ENCODE measurements at regions not wholly inside any gene's neighbourhood (a gene's known extent, or its start where the extent isn't known, plus 50 kb on each side); places are given as distances from the start of the nearest gene placed in this dataset.
"Not testable (repeated sequence)": the region's sequence is repeated elsewhere in the genome, so short reads cannot be mapped to it uniquely, and the experiment has no call there.

- DNase-seq: peak; percentile 66
These were observed 196.2 kb downstream of the ZC3H11B start for GRCh38 chr1:219416598-219417238.

GRCh38 chr1:219415915-219416314 is 197.0 kb downstream of the ZC3H11B start:
- in situ Hi-C loops (cut with MboI; ENCODE audit: low pct_unique_long_range_greater_than_20kb, low sequenced_read_pairs): no loop called here
- DNase-seq: no peak

More at GRCh38 chr1:219416598-219417238, 196.2 kb downstream of the ZC3H11B start:
- in situ Hi-C loops (cut with MboI; ENCODE audit: low pct_unique_long_range_greater_than_20kb, low sequenced_read_pairs): no loop called here

- no peak for DNase-seq
- in situ Hi-C loops (cut with MboI; ENCODE audit: low pct_unique_long_range_greater_than_20kb, low sequenced_read_pairs): no loop called here
These were observed 197.5 kb downstream of the ZC3H11B start for GRCh38 chr1:219415433-219415832.

- DNase-seq: no peak
- in situ Hi-C loops (cut with MboI; ENCODE audit: low pct_unique_long_range_greater_than_20kb, low sequenced_read_pairs): no loop called here
These were observed 198.7 kb downstream of the ZC3H11B start for GRCh38 chr1:219414250-219414649.

GRCh38 chr1:219413536-219413935 is 199.4 kb downstream of the ZC3H11B start:
- in situ Hi-C loops (cut with MboI; ENCODE audit: low pct_unique_long_range_greater_than_20kb, low sequenced_read_pairs): no loop called here
- no peak for DNase-seq

GRCh38 chr1:219412772-219413171 is 200.1 kb downstream of the ZC3H11B start:
- in situ Hi-C loops (cut with MboI; ENCODE audit: low pct_unique_long_range_greater_than_20kb, low sequenced_read_pairs): no loop called here

GRCh38 chr1:219410721-219411120 is 202.2 kb downstream of the ZC3H11B start:
- DNase-seq; in situ Hi-C loops (cut with MboI; ENCODE audit: low pct_unique_long_range_greater_than_20kb, low sequenced_read_pairs): not testable (repeated sequence)

More at GRCh38 chr1:219412772-219413171, 200.1 kb downstream of the ZC3H11B start:
- DNase-seq: no peak

- in situ Hi-C loops (cut with MboI; ENCODE audit: low pct_unique_long_range_greater_than_20kb, low sequenced_read_pairs): no loop called here
- DNase-seq: no peak
These were observed 207.2 kb downstream of the ZC3H11B start for GRCh38 chr1:219405531-219406331.

GRCh38 chr1:219404629-219405028 is 208.3 kb downstream of the ZC3H11B start:
- in situ Hi-C loops (cut with MboI; ENCODE audit: low pct_unique_long_range_greater_than_20kb, low sequenced_read_pairs): no loop called here
- DNase-seq: no peak

- no peak for DNase-seq
- in situ Hi-C loops (cut with MboI; ENCODE audit: low pct_unique_long_range_greater_than_20kb, low sequenced_read_pairs): no loop called here
These were observed 210.0 kb downstream of the ZC3H11B start for GRCh38 chr1:219402925-219403324.

GRCh38 chr1:219401724-219402625 is 210.9 kb downstream of the ZC3H11B start:
- in situ Hi-C loops (cut with MboI; ENCODE audit: low pct_unique_long_range_greater_than_20kb, low sequenced_read_pairs): no loop called here
- DNase-seq: no peak

- DNase-seq: no peak
- in situ Hi-C loops (cut with MboI; ENCODE audit: low pct_unique_long_range_greater_than_20kb, low sequenced_read_pairs): no loop called here
These were observed 213.5 kb downstream of the ZC3H11B start for GRCh38 chr1:219399446-219399845.

GRCh38 chr1:219398815-219399396 is 214.0 kb downstream of the ZC3H11B start:
- no peak for DNase-seq
- in situ Hi-C loops (cut with MboI; ENCODE audit: low pct_unique_long_range_greater_than_20kb, low sequenced_read_pairs): no loop called here

GRCh38 chr1:219397511-219397910 is 215.4 kb downstream of the ZC3H11B start:
- in situ Hi-C loops (cut with MboI; ENCODE audit: low pct_unique_long_range_greater_than_20kb, low sequenced_read_pairs): no loop called here
- DNase-seq: no peak

- no peak for DNase-seq
These were observed 217.6 kb downstream of the LYPLAL1 start for GRCh38 chr1:219391297-219391696.

GRCh38 chr1:219387211-219387610 is 213.5 kb downstream of the LYPLAL1 start:
- in situ Hi-C loops (cut with MboI; ENCODE audit: low pct_unique_long_range_greater_than_20kb, low sequenced_read_pairs): no loop called here
- DNase-seq: no peak

More at GRCh38 chr1:219391297-219391696, 217.6 kb downstream of the LYPLAL1 start:
- in situ Hi-C loops (cut with MboI; ENCODE audit: low pct_unique_long_range_greater_than_20kb, low sequenced_read_pairs): no loop called here

- peak; percentile 52 for DNase-seq
- in situ Hi-C loops (cut with MboI; ENCODE audit: low pct_unique_long_range_greater_than_20kb, low sequenced_read_pairs): no loop called here
These were observed 212.2 kb downstream of the LYPLAL1 start for GRCh38 chr1:219385787-219386427.

- DNase-seq: no peak
- in situ Hi-C loops (cut with MboI; ENCODE audit: low pct_unique_long_range_greater_than_20kb, low sequenced_read_pairs): no loop called here
These were observed 209.6 kb downstream of the LYPLAL1 start for GRCh38 chr1:219383281-219383680.

- no peak for DNase-seq
- in situ Hi-C loops (cut with MboI; ENCODE audit: low pct_unique_long_range_greater_than_20kb, low sequenced_read_pairs): no loop called here
These were observed 207.7 kb downstream of the LYPLAL1 start for GRCh38 chr1:219381396-219381795.
